CD4-positive, alpha-beta T cell treated with Interleukin-12 subunit alpha and Interleukin-12 subunit beta, for 1 hour (primary cell): ENCODE measurements at regions not wholly inside any gene's neighbourhood (a gene's known extent, or its start where the extent isn't known, plus 50 kb on each side); places are given as distances from the start of the nearest gene placed in this dataset.

Experiments used
- DNase-seq: peaks from one replicate; pipeline ENCODE4 v3.0.0-alpha.2; 2020

- no peak for DNase-seq
Measured at GRCh38 chr19:32264568-32264967, 80.8 kb upstream of the ZNF507 start.

- DNase-seq = no peak
Measured at GRCh38 chr19:32265995-32266394, 79.4 kb upstream of the ZNF507 start.

- DNase-seq = no peak
Measured at GRCh38 chr19:32266460-32266859, 79.0 kb upstream of the ZNF507 start.

GRCh38 chr19:32268381-32268780 lies 77.0 kb upstream of the ZNF507 start:
- no peak for DNase-seq

- no peak for DNase-seq
Measured at GRCh38 chr19:32269831-32270230, 75.6 kb upstream of the ZNF507 start.

GRCh38 chr19:32273483-32273882 lies 71.9 kb upstream of the ZNF507 start:
- DNase-seq = no peak

GRCh38 chr19:32287086-32287485 lies 58.3 kb upstream of the ZNF507 start:
- no peak for DNase-seq

GRCh38 chr19:32287811-32288227 lies 57.6 kb upstream of the ZNF507 start:
- DNase-seq = no peak

GRCh38 chr19:32289566-32290210 lies 55.7 kb upstream of the ZNF507 start:
- no peak for DNase-seq

GRCh38 chr19:32291876-32292275 lies 53.5 kb upstream of the ZNF507 start:
- no peak for DNase-seq

- no peak for DNase-seq
Measured at GRCh38 chr19:32294871-32295438, 50.5 kb upstream of the ZNF507 start.
